HCT116 (cell line): ENCODE measurements at regions not wholly inside any gene's neighbourhood (a gene's known extent, or its start where the extent isn't known, plus 50 kb on each side); places are given as distances from the start of the nearest gene placed in this dataset.

Source experiments
- ATAC-seq: fragments of 200-7000 bp; cut with Tn5 transposase; 2 replicates; pipeline ENCODE4 v1.9.1; 2020; ENCODE audit warnings: mild to moderate bottlenecking, moderate library complexity
- BruUV-seq: library from RNA; stranded (reverse); fragments of 400-500 nt; replicated peaks from 2 replicates; lab custom pipeline; 2021; lab: Mats Ljungman, UMichigan
- CTCF ChIA-PET: fragments of 300-600 bp; sonication (Branson Sonifier 250); formaldehyde crosslinking; loops from one replicate; lab custom pipeline; 2021; ENCODE audit warnings: antibody characterized with exemption; lab: Charles Lee
- POLR2A ChIA-PET: fragments of 300-600, 350-600 bp; sonication (Branson Sonifier 250); formaldehyde crosslinking; loops from one replicate; lab custom pipeline; 2021; ENCODE audit warnings: antibody characterized with exemption; lab: Charles Lee
- RAD21 ChIA-PET, 2 experiments: fragments of 300-600 bp; sonication (Branson Sonifier 250); formaldehyde crosslinking; loops; one replicate each; lab custom pipeline; 2023; ENCODE audit warnings: low total read pairs in 2 of 2; ENCODE audit not compliant: uncharacterized antibody in 2 of 2, unreplicated experiment in 2 of 2, low non-redundant PET in 1 of 2; lab: Charles Lee
- DNase-seq: peaks from one replicate; pipeline ENCODE4 v3.0.0-alpha.2; 2010; ENCODE audit warnings: low read depth, low spot score
- H2AFZ ChIP-seq: fragments of 200-600 bp; shearing (Covaris generic), sonication (generic); 2 replicates; pipeline ENCODE4 v1.6.1; 2017; ENCODE audit warnings: low read depth, mixed run types, mixed read lengths, antibody characterized with exemption, low read length; ENCODE audit not compliant: poor library complexity, severe bottlenecking
- H3K27ac ChIP-seq: 2 replicates; pipeline ENCODE4 v1.5.1; 2012; ENCODE audit warnings: low read depth, low read length
- H3K27me3 ChIP-seq: fragments of 200-600 bp; sonication (generic); 2 replicates; pipeline ENCODE4 v1.6.1; 2016; ENCODE audit warnings: mixed run types, low read length, mixed read lengths; ENCODE audit not compliant: insufficient read depth
- H3K36me3 ChIP-seq, 2 experiments: fragments of 200-500 bp in 1 of 2; fragments of 200-600 bp in 1 of 2; sonication (Bioruptor generic) in 1 of 2; sonication (generic) in 1 of 2; 2 replicates each; pipeline versions ENCODE4 v1.5.1 to v1.6.1; 2014 to 2016; ENCODE audit warnings: low read length in 2 of 2, inconsistent platforms in 1 of 2, mixed read lengths in 1 of 2, mixed run types in 1 of 2; ENCODE audit not compliant: insufficient read depth in 2 of 2, control insufficient read depth in 1 of 2
- H3K4me1 ChIP-seq, 2 experiments: fragments of 200-600 bp in 1 of 2; sonication (generic) in 1 of 2; 2 replicates each; pipeline versions ENCODE4 v1.5.1 to v1.6.1; 2012 to 2017; ENCODE audit warnings: low read length in 2 of 2, inconsistent platforms in 1 of 2, mild to moderate bottlenecking in 1 of 2, mixed read lengths in 1 of 2, mixed run types in 1 of 2, moderate library complexity in 1 of 2; ENCODE audit not compliant: insufficient read depth in 2 of 2, control insufficient read depth in 1 of 2
- H3K4me2 ChIP-seq: fragments of 200-600 bp; sonication (generic); 2 replicates; pipeline ENCODE4 v1.6.1; 2017; ENCODE audit warnings: mixed run types, low read length, mixed read lengths
- H3K4me3 ChIP-seq, 2 experiments: fragments of 200-600 bp in 1 of 2; sonication (generic) in 1 of 2; replicated peaks in 1 of 2; 2 replicates each; pipeline ENCODE4 v1.5.1; 2011 to 2016; ENCODE audit warnings: low read length in 2 of 2, control low read depth in 1 of 2, low read depth in 1 of 2, mild to moderate bottlenecking in 1 of 2, mixed read lengths in 1 of 2, mixed run types in 1 of 2
- H3K79me2 ChIP-seq: fragments of 200-600 bp; sonication (generic); 2 replicates; pipeline ENCODE4 v1.6.1; 2017; ENCODE audit warnings: mild to moderate bottlenecking, mixed run types, low read length, moderate library complexity, mixed read lengths; ENCODE audit not compliant: insufficient read depth
- H3K9ac ChIP-seq: fragments of 200-600 bp; sonication (generic); 2 replicates; pipeline ENCODE4 v1.6.1; 2016; ENCODE audit warnings: low read length, mixed read lengths
- H3K9me2 ChIP-seq: fragments of 200-600 bp; sonication (generic), shearing (Covaris generic); 2 replicates; pipeline ENCODE4 v1.6.1; 2017; ENCODE audit warnings: mixed run types, mild to moderate bottlenecking, moderate library complexity; ENCODE audit not compliant: insufficient read depth
- H3K9me3 ChIP-seq, 2 experiments: fragments of 200-500 bp in 1 of 2; fragments of 200-600 bp in 1 of 2; sonication (Bioruptor generic) in 1 of 2; sonication (generic) in 1 of 2; 2 replicates each; pipeline ENCODE4 v1.6.1; 2014 to 2017; ENCODE audit warnings: low read length in 2 of 2, mixed read lengths in 2 of 2, inconsistent platforms in 1 of 2, low read depth in 1 of 2, mild to moderate bottlenecking in 1 of 2, mixed run types in 1 of 2, moderate library complexity in 1 of 2; ENCODE audit not compliant: control insufficient read depth in 1 of 2, insufficient read depth in 1 of 2
- H4K20me1 ChIP-seq: fragments of 200-600 bp; sonication (generic), shearing (Covaris generic); 2 replicates; pipeline ENCODE4 v1.6.1; 2017; ENCODE audit warnings: mixed run types, mild to moderate bottlenecking, moderate library complexity; ENCODE audit not compliant: insufficient read depth
- FOSL1 ChIP-seq: IDR thresholded peaks from 2 replicates; pipeline ENCODE4 v1.6.1; 2012; ENCODE audit warnings: low read depth
- RAD21 ChIP-seq: IDR thresholded peaks from 2 replicates; pipeline ENCODE4 v1.6.1; 2012; ENCODE audit warnings: low read depth, mild to moderate bottlenecking
- TCF7L2 ChIP-seq: IDR thresholded peaks from 2 replicates; pipeline ENCODE4 v1.7.0; 2011; ENCODE audit warnings: borderline replicate concordance, inconsistent platforms; ENCODE audit not compliant: insufficient read depth, insufficient read length; ENCODE audit errors: extremely low read depth
- intact Hi-C: fragments of 100-400 bp; cut with micrococcal nuclease; formaldehyde crosslinking; loops from 2 replicates; pipeline ENCODE4 v1.10.0; 2022
- TF ChIP-seq, protein P1 (sequence below): IDR thresholded peaks from 2 replicates; pipeline ENCODE4 v1.6.1; 2012

DNA sequence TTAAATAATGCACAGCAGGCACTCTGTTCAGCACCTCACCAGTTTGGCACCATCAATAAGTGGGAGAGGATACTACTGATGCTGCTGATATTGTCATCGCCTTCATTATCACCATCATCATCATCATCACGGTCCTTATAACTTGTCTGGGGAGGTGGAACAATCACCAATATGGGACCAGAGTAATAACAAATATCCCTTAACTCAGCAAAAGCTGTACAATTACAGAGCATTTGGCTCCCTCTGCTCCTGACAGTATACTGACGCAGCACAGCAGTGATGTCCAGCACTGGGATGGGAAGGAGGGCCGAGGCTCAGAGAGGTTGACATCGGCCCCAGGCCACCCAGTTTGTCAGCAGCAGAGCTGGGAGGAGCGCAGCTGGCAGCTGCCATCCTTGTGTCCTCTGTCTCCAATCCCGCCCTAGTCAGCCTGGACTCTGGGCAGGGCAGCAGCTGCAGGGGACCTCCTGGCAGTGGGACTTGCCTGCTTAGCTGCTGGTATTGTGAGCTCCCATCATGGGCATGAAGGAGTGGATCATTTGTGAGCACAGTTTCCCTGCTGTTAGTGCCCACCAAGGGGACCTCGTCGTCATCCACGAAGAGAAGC, 90.0 kb downstream of the DHCR7 start:
- no peak overlapping the region for H2AFZ ChIP-seq
- ChIA-PET RAD21 (no interaction called here), CTCF (no interaction called here), POLR2A (no interaction called here)
- H3K4me2 ChIP-seq, result no peak overlapping the region
- no peak overlapping the region for H3K9ac ChIP-seq
- no peak for DNase-seq
- no peaks in the 10 kb centered on the region for H3K79me2 ChIP-seq
- no peak for TF ChIP-seq RAD21
- TF ChIP-seq FOSL1, result no peak
- TF ChIP-seq, protein P1, sequence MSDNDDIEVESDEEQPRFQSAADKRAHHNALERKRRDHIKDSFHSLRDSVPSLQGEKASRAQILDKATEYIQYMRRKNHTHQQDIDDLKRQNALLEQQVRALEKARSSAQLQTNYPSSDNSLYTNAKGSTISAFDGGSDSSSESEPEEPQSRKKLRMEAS, result no peak
- TF ChIP-seq TCF7L2, result no peak
- no peaks in the 10 kb centered on the region for H3K36me3 ChIP-seq
- H3K27me3 ChIP-seq, result peaks cover 25% of the 10 kb centered on the region; the same call in 1 of the 2 replicates
- BruUV-seq, result no TSS peak
- no peaks in the 10 kb centered on the region for H4K20me1 ChIP-seq
- no peaks in the 10 kb centered on the region for H3K4me1 ChIP-seq
- no peak overlapping the region for H3K4me3 ChIP-seq
- intact Hi-C loops, result no loop called here
- no peak overlapping the region for H3K27ac ChIP-seq
- no peak for ATAC-seq
- no peaks in the 10 kb centered on the region for H3K9me3 ChIP-seq
- H3K9me2 ChIP-seq, result no peaks in the 10 kb centered on the region

DNA sequence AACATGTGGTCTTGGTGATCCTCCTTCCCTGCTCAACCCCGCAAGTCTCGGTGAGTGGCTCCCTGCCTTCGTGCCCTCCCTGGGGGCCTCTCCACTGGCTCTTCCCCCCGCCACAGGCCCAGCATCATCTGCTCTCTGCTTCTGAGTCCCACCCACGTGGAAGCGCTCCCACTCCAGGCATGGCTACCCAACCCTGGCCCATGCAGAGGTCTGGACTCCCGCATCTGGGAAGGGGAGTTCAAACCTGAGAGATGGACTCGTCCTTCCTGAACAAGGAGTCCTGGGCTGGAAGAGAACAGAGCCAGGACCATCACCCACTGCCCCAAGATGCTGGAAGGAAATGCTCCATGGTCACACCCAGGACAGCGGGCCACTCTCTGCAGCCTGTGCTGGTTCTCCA, 90.8 kb downstream of the DHCR7 start:
- Histone ChIP-seq H3K9me3 (no peaks in the 10 kb centered on the region), H3K4me3 (no peak overlapping the region), H3K4me1 (no peaks in the 10 kb centered on the region)
- POLR2A ChIA-PET, result no interaction called here
- CTCF ChIA-PET, result no interaction called here
- no peak for ATAC-seq
- no peak for TF ChIP-seq TCF7L2
- TF ChIP-seq, all 23 proteins: peak for 0
- RAD21 ChIA-PET, result no interaction called here
- Histone ChIP-seq H3K36me3 (no peaks in the 10 kb centered on the region), H4K20me1 (no peaks in the 10 kb centered on the region), H3K27ac (no peak overlapping the region), H3K9me2 (no peaks in the 10 kb centered on the region), H3K79me2 (no peaks in the 10 kb centered on the region), H2AFZ (no peak overlapping the region), H3K9ac (no peak overlapping the region), H3K4me2 (no peak overlapping the region), H3K27me3 (peaks cover 28% of the 10 kb centered on the region; the same call in 1 of the 2 replicates)
- intact Hi-C loops, result no loop called here
- no peak for DNase-seq
- BruUV-seq, result no TSS peak
